HG02571 (cell line): ENCODE measurements at regions not wholly inside any gene's neighbourhood (a gene's known extent, or its start where the extent isn't known, plus 50 kb on each side); places are given as distances from the start of the nearest gene placed in this dataset.
"Not testable (repeated sequence)": the region's sequence is repeated elsewhere in the genome, so short reads cannot be mapped to it uniquely, and the experiment has no call there.

ENCODE experiments used
- ATAC-seq: cut with Tn5 transposase; IDR thresholded peaks from one replicate; pipeline ENCODE4 v1.9.1; 2021; ENCODE audit warnings: mild to moderate bottlenecking, moderate library complexity; ENCODE audit not compliant: unreplicated experiment

DNA sequence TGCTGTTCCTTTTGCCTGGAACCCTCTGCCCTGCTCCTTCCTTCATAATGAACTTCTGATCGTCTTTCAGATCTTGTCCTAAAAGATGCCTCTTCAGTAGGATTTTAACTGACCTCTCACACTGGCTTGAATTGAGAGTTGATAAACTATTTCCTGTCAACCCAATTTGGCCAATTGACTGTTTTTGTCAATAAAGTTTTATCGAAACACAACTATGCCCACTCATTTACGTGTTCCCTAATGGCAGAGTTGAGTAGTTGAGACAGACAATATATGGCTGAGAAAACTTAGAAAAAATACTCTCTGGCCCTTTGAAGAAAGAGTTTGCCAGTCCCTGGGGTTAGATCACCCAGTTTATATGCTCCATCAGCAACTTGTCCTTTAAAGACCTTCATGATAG, 171.7 kb upstream of the TBX3 start:
- no peak for ATAC-seq

DNA sequence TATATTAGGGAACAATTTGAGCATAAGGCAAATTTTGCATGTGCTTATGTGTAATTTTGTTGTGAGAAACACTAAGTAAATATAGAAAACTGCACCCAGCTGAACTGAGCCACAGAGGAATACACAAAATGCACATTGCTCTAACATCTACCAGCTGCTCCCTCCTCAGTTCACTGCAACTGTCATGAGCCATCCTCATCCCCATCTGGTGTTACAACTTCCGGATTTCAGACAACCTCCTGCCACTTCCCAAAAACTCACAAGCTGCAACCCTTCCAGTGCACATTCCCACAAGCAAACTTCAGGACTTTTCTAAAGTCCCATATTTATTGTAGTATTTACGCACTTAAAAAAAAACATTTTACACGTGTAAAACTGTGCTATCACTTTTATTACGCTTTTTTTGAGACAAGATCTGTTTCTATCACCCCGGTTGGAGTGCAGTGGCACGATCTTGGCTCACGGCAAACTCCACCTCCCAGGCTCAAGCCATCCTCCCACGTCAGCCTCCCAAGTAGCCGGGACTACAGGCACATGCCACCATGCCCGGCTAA, 169.1 kb upstream of the TBX3 start:
- ATAC-seq, result no peak

DNA sequence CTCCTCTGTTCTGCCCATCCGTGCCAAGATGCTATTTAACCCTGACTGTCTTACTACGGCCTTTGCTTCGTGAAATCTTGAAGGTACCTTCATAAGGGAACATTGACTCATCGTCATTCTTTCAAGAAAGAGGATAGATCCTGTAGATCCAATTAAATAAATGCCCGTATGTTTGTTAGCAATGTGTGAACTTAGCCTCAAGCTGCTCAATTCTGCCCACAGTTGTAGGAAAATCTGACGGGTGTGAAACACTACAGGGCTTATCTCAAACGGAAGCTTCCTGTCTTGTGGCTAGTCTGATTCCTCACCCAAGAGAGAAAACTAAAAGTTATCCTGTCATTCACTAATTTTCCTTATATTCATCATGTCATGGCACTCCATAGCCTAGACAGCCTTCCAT, 168.0 kb upstream of the TBX3 start:
- no peak for ATAC-seq

DNA sequence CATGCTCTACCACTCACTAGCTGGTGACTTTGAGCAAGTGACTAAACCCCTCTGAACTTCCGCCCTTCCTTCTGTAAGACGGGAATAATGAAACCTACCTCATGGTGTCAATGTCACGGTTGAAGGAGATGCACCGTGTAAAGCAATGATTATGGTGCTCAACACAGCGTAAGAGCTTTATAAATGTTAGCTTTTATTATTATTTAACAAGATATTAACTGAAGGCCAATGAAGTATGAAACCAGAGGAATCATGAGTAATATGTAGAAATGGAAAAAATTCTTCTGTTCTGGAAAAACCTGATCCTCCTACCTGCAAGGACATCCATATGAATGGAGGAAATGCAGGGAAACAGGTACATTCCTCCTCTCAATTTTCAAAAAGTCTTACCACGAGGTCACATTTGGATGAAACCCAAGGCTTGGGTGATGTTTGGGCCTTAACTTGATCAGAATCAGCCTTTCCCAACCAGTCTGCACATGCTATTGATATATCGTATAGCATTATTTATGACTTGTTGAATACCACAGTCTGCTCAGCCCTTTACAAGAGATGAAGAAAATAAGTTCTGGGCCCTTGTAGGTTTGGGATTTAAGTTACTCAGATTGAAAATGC, 166.8 kb upstream of the TBX3 start:
- ATAC-seq, result no peak

DNA sequence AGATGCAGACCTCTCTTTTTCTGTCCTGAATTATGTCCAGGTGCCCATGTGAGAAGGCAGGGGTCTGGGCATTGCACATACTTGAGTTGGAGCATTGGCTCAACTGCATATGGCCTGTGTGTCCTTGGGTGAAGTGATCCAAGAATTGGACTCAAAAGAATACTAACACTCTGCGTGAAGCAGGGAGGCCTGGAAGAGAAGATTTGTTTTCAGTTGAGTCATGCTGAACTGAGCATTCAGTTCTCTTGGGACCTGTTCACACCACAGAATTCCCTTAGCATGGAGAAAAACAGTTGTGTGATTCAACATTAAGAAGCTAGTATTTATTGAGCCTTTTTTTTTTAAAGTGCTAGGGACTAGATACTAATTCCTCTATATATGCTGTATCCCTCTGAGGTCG, 164.7 kb upstream of the TBX3 start:
- ATAC-seq, result no peak

DNA sequence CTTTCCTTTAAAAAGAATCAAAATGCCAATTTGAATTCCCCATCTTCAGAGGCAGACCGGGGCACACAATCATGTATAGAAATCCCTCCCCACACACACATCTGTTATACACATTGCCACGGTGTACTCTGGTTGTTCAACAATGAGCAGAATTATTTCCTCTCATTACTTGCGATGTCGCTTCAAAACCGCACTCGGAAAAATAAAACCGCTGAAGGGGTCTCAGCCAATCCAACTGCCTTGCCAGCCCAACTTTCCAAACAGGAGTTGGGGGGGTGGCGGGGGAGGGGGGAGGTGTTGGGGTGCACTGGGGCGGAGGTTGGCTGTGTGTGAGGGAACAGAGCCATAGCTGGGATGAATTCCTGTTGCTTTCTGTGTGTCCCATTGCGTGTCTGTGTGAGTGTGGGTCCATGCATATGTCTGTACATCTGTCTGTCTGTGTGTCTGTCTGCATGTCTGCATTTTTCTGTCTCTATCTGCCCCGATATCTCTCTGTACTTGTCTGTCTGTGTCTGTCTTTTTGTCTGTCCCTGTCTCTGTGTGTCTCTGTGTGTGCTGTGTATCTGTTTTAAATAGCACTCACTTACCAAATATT, 163.6 kb upstream of the TBX3 start:
- ATAC-seq, result no peak

DNA sequence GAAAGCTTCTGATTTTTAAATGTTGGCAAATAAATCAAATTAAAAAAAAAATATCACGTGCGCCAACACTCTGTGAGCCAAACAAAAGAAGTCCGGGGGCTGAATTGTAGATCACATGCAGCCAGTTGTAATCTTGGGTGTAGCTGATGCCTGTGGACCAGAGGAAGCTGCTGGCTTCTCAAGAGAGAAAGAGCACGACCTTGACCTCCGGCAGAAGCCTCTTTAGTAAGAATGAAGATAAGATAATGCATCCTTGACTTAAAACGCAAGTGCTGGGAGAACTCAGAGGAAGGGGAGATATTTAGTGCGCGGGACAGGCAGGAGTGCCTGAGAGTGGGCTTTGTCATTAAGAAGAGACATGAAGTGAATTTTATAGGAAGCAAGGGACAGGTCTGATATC, 162.8 kb upstream of the TBX3 start:
- no peak for ATAC-seq

DNA sequence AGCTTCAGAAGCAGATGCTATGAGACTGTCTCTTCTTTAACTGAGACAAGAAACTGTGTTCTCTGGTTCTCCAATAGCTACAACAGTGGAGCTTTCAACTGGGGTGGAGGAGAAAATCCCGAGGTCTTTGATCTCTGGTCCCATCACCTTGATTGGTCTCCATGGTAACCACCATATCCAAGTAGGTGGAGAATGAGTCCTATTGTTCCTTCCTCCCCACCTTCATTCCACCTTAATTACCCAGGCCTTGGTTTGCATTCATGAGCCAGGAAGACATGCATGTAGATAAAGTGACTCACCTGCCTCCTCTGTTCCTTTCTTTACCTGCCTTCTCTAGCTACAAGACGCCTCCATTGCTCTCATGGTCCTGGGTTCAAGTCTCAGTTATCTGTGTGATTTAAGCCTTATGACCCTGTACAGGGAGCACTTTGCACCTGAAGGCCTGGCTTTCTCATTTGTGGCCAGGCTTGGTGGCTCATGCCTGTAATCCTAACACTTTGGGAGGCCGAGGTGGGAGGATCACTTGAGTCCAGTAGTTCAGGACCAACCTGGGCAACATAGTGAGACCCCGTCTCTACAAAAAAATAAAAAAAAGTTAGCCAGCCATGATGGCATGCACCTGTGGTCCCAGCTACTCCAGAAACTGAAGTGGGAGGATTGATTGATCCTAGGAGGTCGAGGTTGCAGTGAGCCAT, 157.7 kb upstream of the TBX3 start:
- ATAC-seq, result no peak

DNA sequence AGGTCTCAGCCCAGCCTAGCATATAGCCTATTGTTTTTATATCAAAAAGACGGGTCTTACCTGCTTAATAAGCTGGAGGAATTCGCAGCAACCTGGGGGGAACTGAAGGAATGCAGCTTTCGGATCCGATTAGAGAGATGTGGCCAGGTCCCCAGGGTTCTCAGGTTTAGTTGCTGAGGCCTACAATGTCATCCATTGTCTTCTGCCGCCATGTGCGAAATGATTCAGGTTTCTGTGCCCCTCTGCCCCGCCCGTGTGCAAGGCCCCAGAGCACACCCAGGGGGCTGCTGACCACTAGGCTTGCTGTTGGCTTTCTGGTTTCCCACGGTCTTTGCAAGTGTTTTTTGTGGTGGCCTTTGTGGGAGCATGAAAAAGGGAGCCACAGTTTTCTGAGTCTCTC, 154.5 kb upstream of the TBX3 start:
- ATAC-seq, result no peak

DNA sequence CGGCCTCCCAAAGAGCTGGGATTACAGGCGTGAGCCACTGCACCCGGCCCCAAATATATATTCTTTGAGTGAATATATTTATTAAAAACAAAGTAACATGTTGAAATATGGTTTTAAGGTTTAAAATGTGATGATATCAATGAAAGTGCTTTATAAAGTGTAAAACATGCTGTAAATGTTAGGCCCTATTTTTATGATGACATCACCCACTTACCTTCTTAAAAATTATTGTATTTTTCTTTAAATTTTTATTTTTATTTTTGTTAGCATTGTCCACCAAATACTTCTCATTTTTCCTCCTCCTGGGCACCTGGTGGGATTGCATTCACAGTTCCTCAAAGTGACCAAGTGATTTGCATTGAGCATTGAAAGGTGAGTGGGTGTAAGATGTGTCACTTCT, 152.6 kb upstream of the TBX3 start:
- ATAC-seq, result no peak

DNA sequence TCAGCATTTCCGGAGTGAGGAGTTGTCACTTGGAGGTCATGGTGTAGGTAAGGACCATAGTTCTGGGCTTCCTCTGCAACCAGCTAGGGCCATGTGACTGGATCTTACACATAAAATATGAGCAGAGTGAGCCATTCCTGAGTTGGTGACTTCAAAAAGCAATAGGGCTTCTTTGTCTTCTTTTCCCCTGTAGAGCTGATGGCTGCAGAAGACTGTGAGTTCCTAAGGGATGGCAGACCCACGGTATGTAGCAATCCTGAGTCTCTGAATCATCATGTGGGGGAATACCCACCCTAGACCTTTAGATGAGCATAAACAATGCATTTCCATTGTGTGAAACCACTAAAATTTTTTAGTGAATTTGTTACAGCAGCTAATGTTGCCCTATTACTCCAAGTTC, 151.1 kb upstream of the TBX3 start:
- no peak for ATAC-seq

DNA sequence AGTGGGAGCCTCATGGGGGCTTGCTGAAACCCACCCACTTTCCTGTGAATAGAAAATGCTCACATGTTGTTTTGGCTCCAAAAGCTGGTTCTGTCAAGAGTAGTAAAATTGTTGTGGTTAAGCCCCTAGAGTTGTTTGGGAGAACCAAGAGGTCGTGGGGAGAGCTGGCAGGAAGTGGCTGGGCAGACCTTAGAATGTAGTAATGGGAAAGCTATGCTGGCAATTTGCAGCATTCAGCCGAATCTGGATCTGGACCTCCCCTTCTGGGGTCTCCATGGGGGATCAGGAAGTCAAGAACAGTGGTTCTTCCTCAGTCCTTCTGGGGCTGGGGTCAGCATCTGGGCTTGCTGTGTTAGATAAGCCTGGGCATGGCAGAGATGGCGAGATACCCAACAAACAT, 150.6 kb upstream of the TBX3 start:
- no peak for ATAC-seq

DNA sequence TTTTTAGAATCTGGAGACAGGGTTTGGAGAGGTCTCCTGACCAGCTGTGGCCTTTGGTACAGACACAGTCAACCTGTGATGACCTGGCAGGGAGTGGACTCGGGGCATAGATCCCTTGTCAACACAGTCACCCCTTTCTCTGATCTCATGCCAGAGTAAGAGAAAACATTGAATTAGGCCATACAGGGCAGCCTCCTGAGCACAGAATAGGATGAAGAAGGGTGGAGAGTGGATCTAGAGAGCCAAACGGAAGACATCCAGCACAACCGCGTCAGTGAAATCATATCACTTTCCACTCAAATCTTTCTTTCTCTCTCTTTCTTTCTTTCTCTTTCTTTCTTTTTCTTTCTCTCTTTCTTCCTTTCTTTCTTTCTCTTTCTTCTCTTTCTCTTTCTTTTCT, 145.9 kb upstream of the TBX3 start:
- no peak for ATAC-seq

DNA sequence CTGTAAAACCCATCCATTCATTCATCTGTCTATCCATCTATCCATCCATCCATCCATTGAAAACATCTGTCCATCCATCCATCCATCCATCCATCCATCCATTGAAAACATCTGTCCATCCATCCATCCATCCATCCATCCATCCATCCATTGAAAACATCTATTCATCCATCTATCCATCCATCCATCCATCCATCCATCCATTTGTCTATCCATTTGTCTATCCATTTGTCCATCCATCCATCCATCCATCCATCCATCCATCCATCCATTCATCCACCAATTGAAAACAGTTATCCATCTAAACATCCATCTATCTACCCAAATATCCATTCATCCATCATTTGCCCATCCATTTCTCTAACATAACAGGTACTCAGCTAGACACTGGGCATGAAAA, 145.3 kb upstream of the TBX3 start:
- not testable (repeated sequence) for ATAC-seq

DNA sequence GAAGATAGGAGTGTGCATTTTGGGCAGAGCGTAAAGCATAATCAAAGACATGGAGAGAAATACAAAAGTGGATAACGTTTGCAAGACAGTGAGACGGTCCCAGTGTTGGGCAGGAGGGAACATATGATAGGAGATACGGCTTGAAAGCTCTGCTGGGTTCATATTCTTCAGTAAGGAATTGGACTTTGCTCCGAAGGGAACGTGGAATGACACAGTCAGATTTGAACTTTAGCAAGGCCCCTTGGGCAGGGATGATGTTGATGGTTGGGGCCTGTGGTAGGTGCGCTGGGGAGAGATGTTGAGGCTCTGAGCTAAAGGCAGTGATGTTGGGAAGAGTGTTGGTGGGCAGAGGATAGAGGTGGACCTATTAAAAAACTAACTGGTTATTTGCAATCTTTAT, 143.5 kb upstream of the TBX3 start:
- no peak for ATAC-seq

DNA sequence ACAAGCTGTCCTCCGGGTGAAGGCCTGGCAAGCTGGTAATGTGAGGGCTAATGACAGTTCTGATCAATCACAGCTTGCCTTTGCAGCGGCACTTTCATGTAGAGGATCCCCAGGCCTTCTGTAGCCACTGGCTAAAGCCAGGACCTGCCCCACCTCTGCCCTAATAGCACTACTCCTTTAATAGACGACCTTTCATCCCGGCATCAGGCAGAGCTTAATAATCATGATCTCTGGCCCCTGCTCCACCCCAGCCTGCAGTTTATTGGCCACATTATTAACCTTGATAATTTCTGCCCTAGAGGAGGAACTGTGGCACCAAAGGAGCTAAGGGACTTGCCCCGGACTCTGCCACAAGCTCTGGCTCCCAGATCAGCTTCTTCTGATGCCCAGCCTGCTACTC, 142.3 kb upstream of the TBX3 start:
- no peak for ATAC-seq

DNA sequence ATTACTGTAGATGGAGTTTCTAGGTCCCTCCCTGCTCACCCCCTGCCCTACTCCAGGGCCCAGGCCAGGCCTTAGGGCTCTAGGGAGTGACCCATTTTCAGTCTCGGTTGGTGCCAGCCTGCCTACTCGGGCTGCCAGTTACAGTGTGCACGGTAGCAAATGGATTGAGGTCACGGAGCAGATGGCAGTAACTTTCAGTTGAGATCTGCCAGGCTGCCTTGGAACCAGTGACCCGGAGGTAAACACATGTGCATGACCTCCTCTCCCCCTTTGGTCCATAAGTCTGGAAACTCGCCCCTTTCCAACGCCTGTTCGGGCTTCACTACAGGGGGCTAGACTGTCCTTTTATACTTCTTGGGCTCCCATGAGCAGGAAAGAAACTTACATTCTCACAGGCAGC, 139.7 kb upstream of the TBX3 start:
- no peak for ATAC-seq

DNA sequence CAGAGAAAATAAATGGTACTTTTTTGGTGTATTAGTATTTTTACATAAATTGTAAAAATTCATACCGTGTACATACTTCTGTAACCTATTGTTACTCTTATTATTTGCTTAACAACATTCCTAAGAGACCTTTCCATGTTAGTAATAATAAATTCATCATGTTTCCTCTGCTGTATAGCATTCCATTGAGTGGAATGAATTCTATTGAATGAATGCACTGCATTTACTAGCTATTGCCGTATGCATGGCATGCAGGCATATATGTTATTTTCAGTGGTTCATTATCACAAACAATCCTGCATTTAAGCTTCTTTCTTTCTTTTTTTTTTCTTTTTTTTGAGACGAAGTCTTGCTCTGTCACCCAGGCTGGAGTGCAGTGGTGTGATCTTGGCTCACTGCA, 137.6 kb upstream of the TBX3 start:
- ATAC-seq, result no peak

DNA sequence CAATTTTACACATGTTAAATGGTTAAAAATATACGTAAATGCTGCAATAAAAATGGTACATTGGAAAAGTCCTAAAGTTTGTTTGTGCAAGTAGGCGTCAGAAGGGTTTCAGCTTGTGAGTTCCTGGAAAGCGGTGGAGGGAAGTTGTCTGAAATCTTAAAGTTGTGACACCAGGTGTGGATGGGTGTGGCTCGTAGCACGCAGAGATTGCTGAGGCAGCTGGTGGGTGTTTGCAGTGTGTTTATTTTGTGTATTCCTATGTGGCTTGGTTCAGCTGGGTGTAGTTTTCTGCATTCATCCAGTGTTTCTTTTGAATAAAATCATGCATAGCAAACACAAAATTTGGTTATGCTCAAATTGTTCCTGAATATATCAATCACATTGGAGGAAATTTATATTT, 136.8 kb upstream of the TBX3 start:
- ATAC-seq, result no peak

DNA sequence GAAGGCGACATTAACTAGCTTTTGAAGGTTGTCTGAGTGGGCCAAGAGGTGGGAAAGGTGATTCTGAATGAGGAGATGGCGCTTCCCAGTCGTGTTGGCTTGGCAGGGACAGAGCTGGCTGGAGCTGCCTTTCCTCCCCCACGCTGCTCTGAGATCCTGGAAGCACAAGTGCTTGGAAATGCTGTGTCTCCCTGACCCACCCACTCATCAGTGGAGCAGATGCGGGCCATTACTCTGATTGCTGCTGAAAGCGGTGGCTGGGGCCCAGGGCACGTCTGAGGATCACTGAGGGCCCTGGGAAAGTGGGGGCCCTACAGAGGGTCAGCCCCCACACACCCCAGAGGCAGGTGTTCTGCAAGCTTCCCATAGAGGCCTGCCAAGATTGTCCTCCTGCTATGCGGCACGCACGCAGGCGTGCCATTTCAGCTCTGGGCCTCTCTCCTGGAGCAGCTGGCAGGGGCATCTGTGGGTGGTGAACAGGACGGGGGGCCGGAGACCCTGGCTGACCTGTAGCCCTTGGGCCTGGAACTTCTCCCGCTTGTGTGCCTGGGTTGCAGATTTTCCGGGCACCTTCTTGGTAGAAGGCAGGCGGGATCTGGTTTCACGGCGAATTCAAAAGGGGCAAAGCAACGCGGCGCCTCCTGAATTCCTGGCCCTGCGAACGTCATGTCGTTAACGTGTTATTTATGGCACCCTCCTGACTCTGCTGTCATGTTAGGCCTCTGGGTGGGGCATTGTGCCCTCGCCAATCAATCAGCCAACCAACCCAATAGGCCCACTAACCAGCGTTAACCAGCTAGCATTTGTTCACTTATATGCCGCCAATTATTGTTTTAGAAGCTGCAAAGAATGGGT, 133.8 kb upstream of the TBX3 start:
- no peak for ATAC-seq

DNA sequence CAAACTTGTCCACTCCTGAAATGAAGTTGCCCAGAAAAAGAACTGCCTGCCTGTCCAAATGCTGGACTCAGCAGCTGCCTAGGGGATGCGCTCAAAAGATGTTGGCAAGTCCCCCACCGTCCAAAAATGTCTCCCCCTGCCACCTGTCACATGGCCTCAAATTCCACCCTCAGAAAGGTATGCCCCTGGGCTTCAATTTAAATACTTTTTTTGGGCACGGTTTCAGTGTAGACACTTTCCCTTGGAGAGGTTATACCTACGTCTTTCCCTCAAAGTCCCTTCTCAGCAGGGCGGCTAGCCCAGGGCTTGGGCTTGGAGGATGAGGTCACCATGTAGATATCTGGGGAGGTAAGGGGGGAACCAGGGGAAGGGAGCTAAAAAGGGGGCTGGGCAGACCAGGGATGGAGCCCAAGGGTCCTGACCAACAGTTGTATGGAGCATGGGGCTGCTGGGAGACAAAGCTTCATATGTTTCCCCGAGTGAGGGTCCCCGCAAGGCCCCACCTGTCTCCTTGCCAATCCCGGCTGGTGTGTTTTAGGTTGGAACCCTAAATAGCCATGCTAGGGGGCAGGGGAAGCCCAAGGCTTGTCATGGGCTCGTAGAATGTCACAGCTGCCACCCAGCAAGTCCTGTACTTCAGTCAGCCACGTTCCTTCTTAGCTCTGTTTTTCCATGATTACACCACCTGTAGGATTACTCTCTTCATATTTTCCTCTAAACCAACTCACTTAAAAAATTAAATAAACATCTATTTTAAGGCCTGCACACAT, 131.2 kb upstream of the TBX3 start:
- no peak for ATAC-seq
